ENCODE measurements at regions not wholly inside any gene's neighbourhood (a gene's known extent, or its start where the extent isn't known, plus 50 kb on each side); places are given as distances from the start of the nearest gene placed in this dataset.

GRCh38 chr1:83689921-83690868 is 308.7 kb downstream of the TTLL7 start:
- Histone ChIP-seq H3K27ac (ENCODE audit: low read depth in 2 of 2, low read length in 2 of 2) (no peak overlapping the region), H3K27me3 (ENCODE audit: control insufficient read depth, insufficient read depth, low read length) (no peaks in the 10 kb centered on the region), H3K4me3 (ENCODE audit: low read length in 3 of 3) (no peak overlapping the region), H3K9ac (ENCODE audit: low read length in 3 of 3) (no peak overlapping the region), H3K4me1 (ENCODE audit: control insufficient read depth in 2 of 3, insufficient read depth in 2 of 3, low read depth in 1 of 3, low read length in 3 of 3) (peaks cover 0 to 4% (median 0%) of the 10 kb centered on the region in 3 donors), H3K9me3 (ENCODE audit: control insufficient read depth in 2 of 3, insufficient read depth in 1 of 3, low read length in 3 of 3) (no peaks in the 10 kb centered on the region), H3K36me3 (ENCODE audit: control insufficient read depth in 2 of 3, insufficient read depth in 3 of 3, low read length in 3 of 3) (no peaks in the 10 kb centered on the region)
- TF ChIP-seq, protein P1, sequence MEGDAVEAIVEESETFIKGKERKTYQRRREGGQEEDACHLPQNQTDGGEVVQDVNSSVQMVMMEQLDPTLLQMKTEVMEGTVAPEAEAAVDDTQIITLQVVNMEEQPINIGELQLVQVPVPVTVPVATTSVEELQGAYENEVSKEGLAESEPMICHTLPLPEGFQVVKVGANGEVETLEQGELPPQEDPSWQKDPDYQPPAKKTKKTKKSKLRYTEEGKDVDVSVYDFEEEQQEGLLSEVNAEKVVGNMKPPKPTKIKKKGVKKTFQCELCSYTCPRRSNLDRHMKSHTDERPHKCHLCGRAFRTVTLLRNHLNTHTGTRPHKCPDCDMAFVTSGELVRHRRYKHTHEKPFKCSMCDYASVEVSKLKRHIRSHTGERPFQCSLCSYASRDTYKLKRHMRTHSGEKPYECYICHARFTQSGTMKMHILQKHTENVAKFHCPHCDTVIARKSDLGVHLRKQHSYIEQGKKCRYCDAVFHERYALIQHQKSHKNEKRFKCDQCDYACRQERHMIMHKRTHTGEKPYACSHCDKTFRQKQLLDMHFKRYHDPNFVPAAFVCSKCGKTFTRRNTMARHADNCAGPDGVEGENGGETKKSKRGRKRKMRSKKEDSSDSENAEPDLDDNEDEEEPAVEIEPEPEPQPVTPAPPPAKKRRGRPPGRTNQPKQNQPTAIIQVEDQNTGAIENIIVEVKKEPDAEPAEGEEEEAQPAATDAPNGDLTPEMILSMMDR (IDR thresholded peaks at IDR 0.05; ENCODE audit: borderline replicate concordance, extremely low read depth, insufficient read depth) = no peak
- DNase-seq (no peak), FAIRE-seq (no peak)
- intact Hi-C loops (cut with DNase I) = no loop called here

DNA sequence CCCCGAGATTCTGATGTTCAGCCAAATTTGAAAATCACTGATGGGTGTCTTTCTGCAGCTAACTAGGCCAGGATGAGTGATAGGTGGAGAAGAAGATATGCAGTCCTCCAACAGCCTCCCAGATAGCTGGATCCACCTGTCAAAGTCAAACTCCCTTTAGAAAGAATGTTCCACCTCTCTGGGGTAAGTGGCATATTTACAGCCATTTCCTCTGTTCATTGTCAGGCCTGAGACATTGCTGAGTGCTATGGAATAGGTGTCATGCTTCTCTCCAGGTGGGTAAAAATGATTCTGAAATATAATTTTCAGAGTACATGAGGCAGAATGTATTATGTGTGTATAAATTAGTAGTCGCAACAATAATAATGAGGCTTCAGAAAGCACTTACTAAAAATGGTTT is 316.8 kb downstream of the TTLL7 start:
- Histone ChIP-seq H3K9me3 (ENCODE audit: control insufficient read depth in 2 of 3, insufficient read depth in 1 of 3, low read length in 3 of 3) (no peaks in the 10 kb centered on the region), H3K4me1 (ENCODE audit: control insufficient read depth in 2 of 3, insufficient read depth in 2 of 3, low read depth in 1 of 3, low read length in 3 of 3) (no peaks in the 10 kb centered on the region), H3K36me3 (ENCODE audit: control insufficient read depth in 2 of 3, insufficient read depth in 3 of 3, low read length in 3 of 3) (no peaks in the 10 kb centered on the region), H3K27ac (ENCODE audit: low read depth in 2 of 2, low read length in 2 of 2) (no peak overlapping the region), H3K4me3 (ENCODE audit: low read length in 3 of 3) (no peak overlapping the region), H3K27me3 (ENCODE audit: control insufficient read depth, insufficient read depth, low read length) (no peaks in the 10 kb centered on the region), H3K9ac (ENCODE audit: low read length in 3 of 3) (no peak overlapping the region)
- TF ChIP-seq, protein P1 (IDR thresholded peaks at IDR 0.05; ENCODE audit: borderline replicate concordance, extremely low read depth, insufficient read depth) = no peak
- DNase-seq = no peak
- intact Hi-C loops (cut with DNase I) = no loop called here
- no peak for FAIRE-seq

DNA sequence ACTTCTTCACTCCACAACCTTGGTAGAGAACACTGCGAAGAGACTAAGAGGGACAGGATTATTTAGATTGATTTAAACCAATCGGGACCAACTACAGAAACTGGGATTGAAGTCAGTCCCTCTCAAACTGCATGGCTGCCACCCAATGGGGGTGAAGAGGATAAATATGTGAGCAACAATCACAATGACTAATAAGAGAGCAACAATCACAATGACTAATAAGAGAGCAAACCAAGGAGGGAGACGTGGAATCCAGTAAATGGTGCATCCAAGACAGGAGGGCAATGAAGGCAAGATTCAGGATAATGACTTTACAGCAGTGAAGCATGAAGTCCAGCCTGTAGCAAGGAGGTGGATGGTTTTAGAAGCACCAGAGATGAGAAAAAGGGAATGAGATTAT is 322.8 kb downstream of the TTLL7 start:
- no peaks in the 10 kb centered on the region for H3K4me1 ChIP-seq (ENCODE audit: control insufficient read depth in 2 of 3, insufficient read depth in 2 of 3, low read depth in 1 of 3, low read length in 3 of 3)
- no peaks in the 10 kb centered on the region for H3K9me3 ChIP-seq (ENCODE audit: control insufficient read depth in 2 of 3, insufficient read depth in 1 of 3, low read length in 3 of 3)
- H3K9ac ChIP-seq (ENCODE audit: low read length in 3 of 3) = no peak overlapping the region
- TF ChIP-seq, protein P1 (IDR thresholded peaks at IDR 0.05; ENCODE audit: borderline replicate concordance, extremely low read depth, insufficient read depth) = no peak
- FAIRE-seq (no peak), DNase-seq (no peak)
- H3K27ac ChIP-seq (ENCODE audit: low read depth in 2 of 2, low read length in 2 of 2) = no peak overlapping the region
- no peaks in the 10 kb centered on the region for H3K27me3 ChIP-seq (ENCODE audit: control insufficient read depth, insufficient read depth, low read length)
- H3K4me3 ChIP-seq (ENCODE audit: low read length in 3 of 3) = no peak overlapping the region
- intact Hi-C loops (cut with DNase I) = no loop called here
- H3K36me3 ChIP-seq (ENCODE audit: control insufficient read depth in 2 of 3, insufficient read depth in 3 of 3, low read length in 3 of 3) = no peaks in the 10 kb centered on the region
